Esophagus muscularis mucosa (tissue), 4 donors: ENCODE measurements at regions not wholly inside any gene's neighbourhood (a gene's known extent, or its start where the extent isn't known, plus 50 kb on each side); places are given as distances from the start of the nearest gene placed in this dataset.

ENCODE experiments used
- CTCF ChIP-seq, 3 experiments: fragments of 200-600 bp in 2 of 3; fragments of 450-650 bp in 1 of 3; sonication (generic) in 2 of 3; IDR thresholded peaks; one replicate each; pipeline ENCODE4 v1.5.1; 2017 to 2019; ENCODE audit warnings: antibody characterized with exemption in 3 of 3, mild to moderate bottlenecking in 2 of 3, moderate library complexity in 1 of 3
- EP300 ChIP-seq: sonication (generic); formaldehyde crosslinking; IDR thresholded peaks from one replicate; pipeline ENCODE4 v1.6.1; 2017; ENCODE audit warnings: antibody characterized with exemption
- POLR2AphosphoS5 ChIP-seq, 2 donors: sonication (generic); formaldehyde crosslinking; IDR thresholded peaks; one replicate each; pipeline ENCODE4 v1.6.1; 2017; ENCODE audit warnings: antibody characterized with exemption in 2 of 2

GRCh38 chr1:175875556-175875955 is 132.2 kb upstream of the TNR start:
- TF ChIP-seq EP300, result no peak
- TF ChIP-seq CTCF (IDR thresholded peaks at IDR 0.05), result no peak
- TF ChIP-seq POLR2AphosphoS5 (IDR thresholded peaks at IDR 0.05), result no peak
